ENCODE measurements at regions not wholly inside any gene's neighbourhood (a gene's known extent, or its start where the extent isn't known, plus 50 kb on each side); places are given as distances from the start of the nearest gene placed in this dataset.

- TF ChIP-seq CTCF (IDR thresholded peaks at IDR 0.05) (no peak), POLR2A (IDR thresholded peaks at IDR 0.05) (no peak)
Observed at GRCh38 chr3:30078736-30079135, 527.7 kb upstream of the TGFBR2 start.
